ENCODE measurements at regions not wholly inside any gene's neighbourhood (a gene's known extent, or its start where the extent isn't known, plus 50 kb on each side); places are given as distances from the start of the nearest gene placed in this dataset.
A peak's percentile ranks its signal among the peaks of the same experiment; 100 is the strongest.

- H3K27me3 ChIP-seq (ENCODE audit: control insufficient read depth, insufficient read depth, low read length), result no peaks in the 10 kb centered on the region
- H4K20me1 ChIP-seq (ENCODE audit: insufficient read depth, low read length), result no peaks in the 10 kb centered on the region
- H3K4me2 ChIP-seq (ENCODE audit: low read depth, low read length), result no peak overlapping the region; the same call in 1 of the 2 replicates
- peaks cover 3% of the 10 kb centered on the region for H3K9me1 ChIP-seq (ENCODE audit: insufficient read depth, low read length)
- peak overlapping the region; percentile 9 for H2AFZ ChIP-seq (replicated peaks; ENCODE audit: low read length, poor library complexity)
- TF ChIP-seq RAD21 (IDR thresholded peaks at IDR 0.05; ENCODE audit: low read length) (no peak), SMC3 (IDR thresholded peaks at IDR 0.05; ENCODE audit: low read depth, low read length) (no peak), CHD1 (IDR thresholded peaks at IDR 0.05; ENCODE audit: low read depth, low read length) (no peak), MXI1 (IDR thresholded peaks at IDR 0.05; ENCODE audit: borderline replicate concordance, low read depth, low read length) (no peak), MAFK (IDR thresholded peaks at IDR 0.05; ENCODE audit: low read depth, low read length) (no peak), CTCF (conservative IDR thresholded peaks at IDR 0.05; ENCODE audit: low read depth, low read length) (no peak), USF2 (IDR thresholded peaks at IDR 0.05; ENCODE audit: low read depth, low read length) (peak; percentile 97), RFX5 (IDR thresholded peaks at IDR 0.05; ENCODE audit: low read depth, low read length) (no peak), BHLHE40 (IDR thresholded peaks at IDR 0.05; ENCODE audit: low read depth, low read length) (peak; percentile 82; the same call in 1 of the 2 replicates), NFE2L2 (IDR thresholded peaks at IDR 0.05; ENCODE audit: low read depth, low read length) (no peak), FOS (IDR thresholded peaks at IDR 0.05; ENCODE audit: low read depth, low read length) (peak; percentile 71), POLR2A (IDR thresholded peaks at IDR 0.05; ENCODE audit: low read depth, low read length) (no peak), ELK1 (IDR thresholded peaks at IDR 0.05; ENCODE audit: borderline replicate concordance, low read depth, low read length) (no peak)
- in situ Hi-C loops (cut with MboI; ENCODE audit: low sequenced_read_pairs) (no loop called here), dilution Hi-C loops (cut with HindIII; ENCODE audit: low sequenced_read_pairs, unreplicated experiment) (no loop called here), intact Hi-C loops (cut with micrococcal nuclease) (no loop called here)
- no peak overlapping the region for H2AK9ac ChIP-seq (replicated peaks; ENCODE audit: low read depth, low read length, poor library complexity)
- DNase-seq (peak; percentile 89), ATAC-seq (ENCODE audit: low read depth) (peak; percentile 80)
- no peak overlapping the region for H2BK120ac ChIP-seq (ENCODE audit: low read depth, low read length)
- H3K9ac ChIP-seq (ENCODE audit: low read depth, low read length), result no peak overlapping the region
- H4K91ac ChIP-seq (ENCODE audit: insufficient read depth, low read depth, low read length), result no peak overlapping the region
- POLR2A ChIA-PET (ENCODE audit: unreplicated experiment), result no interaction called here
- CTCF ChIA-PET, result no interaction called here
- H4K8ac ChIP-seq (ENCODE audit: low read depth in 2 of 2, low read length in 2 of 2), result peak overlapping the region in 1 of 2 experiments; percentile 54; a peak in 2 of 4 replicates
- H2BK15ac ChIP-seq (ENCODE audit: low read depth, low read length), result no peak overlapping the region
- no peak overlapping the region; the same call in 1 of the 2 replicates for H3K23ac ChIP-seq (ENCODE audit: low read depth, low read length)
- H3K4me3 ChIP-seq (ENCODE audit: insufficient read depth, low read depth, low read length), result no peak overlapping the region
- no peak overlapping the region for H2AK5ac ChIP-seq (ENCODE audit: low read depth, low read length)
- no peaks in the 10 kb centered on the region for H3K36me3 ChIP-seq (ENCODE audit: control insufficient read depth, insufficient read depth, low read length)
- H3K9me3 ChIP-seq (ENCODE audit: control insufficient read depth, insufficient read depth, low read length), result no peaks in the 10 kb centered on the region
- no peak overlapping the region for H3K27ac ChIP-seq (ENCODE audit: insufficient read depth, low read length)
- no peaks in the 10 kb centered on the region for H3K79me1 ChIP-seq (ENCODE audit: low read depth in 1 of 2, low read length in 2 of 2)
- no peak overlapping the region for H3K56ac ChIP-seq (ENCODE audit: extremely low read depth, insufficient read depth, low read length)
- peak overlapping the region; percentile 47; the same call in 1 of the 2 replicates for H2BK20ac ChIP-seq (ENCODE audit: low read depth, low read length)
- H3K18ac ChIP-seq (ENCODE audit: low read depth, low read length), result no peak overlapping the region
- WGBS, 2 experiments (ENCODE audit: extremely low coverage in 2 of 2, insufficient read length in 1 of 2), result 80% methylated on average over 1 of the region's 8 CpGs; no CpG with 5 or more reads in 1 of the 2 experiments
- H3K4ac ChIP-seq (ENCODE audit: low read depth, low read length), result no peak overlapping the region
- H3K4me1 ChIP-seq (ENCODE audit: control insufficient read depth, insufficient read depth, low read length), result peaks cover 4% of the 10 kb centered on the region
- H4K5ac ChIP-seq (ENCODE audit: low read depth, low read length), result no peak overlapping the region
- no peak overlapping the region for H2BK5ac ChIP-seq (ENCODE audit: low read depth, low read length, poor library complexity, severe bottlenecking)
- H3K14ac ChIP-seq (replicated peaks; ENCODE audit: low read depth, low read length), result no peak overlapping the region
- no TSS peak for BruUV-seq (replicated peaks)
Observed at GRCh38 chr14:65179918-65180724, 77.8 kb upstream of the MAX start.

Measured in IMR-90 (cell line).